Esophagus squamous epithelium (tissue), 5 donors: ENCODE measurements at regions not wholly inside any gene's neighbourhood (a gene's known extent, or its start where the extent isn't known, plus 50 kb on each side); places are given as distances from the start of the nearest gene placed in this dataset.

Source experiments
- DNase-seq: peaks from one replicate; lab custom pipeline; 2025; lab: John Stamatoyannopoulos, UW
- H3K27ac ChIP-seq, 4 donors: fragments of 200-600 bp; sonication (generic); one replicate each; pipeline ENCODE4 v1.5.1; 2016 to 2019; ENCODE audit warnings: mild to moderate bottlenecking in 1 of 4
- H3K27me3 ChIP-seq, 4 donors: fragments of 200-600 bp; sonication (generic); 1 replicate in 3 of 4; 2 replicates in 1 of 4; pipeline versions ENCODE4 v1.5.1 to v1.6.0; 2017 to 2021; ENCODE audit warnings: antibody characterized with exemption in 1 of 4
- H3K36me3 ChIP-seq, 3 donors: fragments of 200-600 bp; sonication (generic); one replicate each; pipeline ENCODE4 v1.5.1; 2016 to 2019
- H3K4me1 ChIP-seq, 3 donors: fragments of 200-600 bp; sonication (generic); one replicate each; pipeline ENCODE4 v1.5.1; 2017 to 2019
- H3K4me3 ChIP-seq, 4 donors: fragments of 200-600 bp; sonication (generic); 1 replicate in 3 of 4; 2 replicates in 1 of 4; pipeline ENCODE4 v1.5.1; 2016 to 2019; ENCODE audit warnings: mild to moderate bottlenecking in 2 of 4, moderate library complexity in 1 of 4
- H3K9me3 ChIP-seq, 3 donors: fragments of 200-600 bp; sonication (generic); one replicate each; pipeline ENCODE4 v1.5.1; 2016 to 2019
- CTCF ChIP-seq, 6 experiments: fragments of 450-650 bp in 4 of 6; fragments of 200-600 bp in 2 of 6; sonication (generic) in 2 of 6; IDR thresholded peaks; one replicate each; pipeline ENCODE4 v1.5.1; 2016 to 2019; ENCODE audit warnings: antibody characterized with exemption in 6 of 6, mild to moderate bottlenecking in 4 of 6, moderate library complexity in 4 of 6
- POLR2A ChIP-seq, 4 donors: fragments of 450-650 bp; IDR thresholded peaks; one replicate each; pipeline ENCODE4 v1.6.1; 2017; ENCODE audit warnings: antibody characterized with exemption in 4 of 4, mild to moderate bottlenecking in 4 of 4, moderate library complexity in 3 of 4
- WGBS, 2 donors: methylation state at CpG; one replicate each; pipeline ENCODE4 v1.1.5; 2018; 5-methylcytosine and 5-hydroxymethylcytosine counted together
- intact Hi-C: fragments of 100-400 bp; cut with DNase I; formaldehyde crosslinking; loops from one replicate; pipeline ENCODE4 v1.15.0; 2022
- donor health status: DM: yes; HTN: yes; CAD: no.

- 86 to 89% methylated on average over 2 of the region's 2 CpGs for WGBS, 2 donors
- no peak overlapping the region for H3K27ac ChIP-seq
- H3K27me3 ChIP-seq: no peaks in the 10 kb centered on the region
- no peak for DNase-seq
- TF ChIP-seq CTCF (IDR thresholded peaks at IDR 0.05): no peak
- no peak for TF ChIP-seq POLR2A (IDR thresholded peaks at IDR 0.05)
- H3K9me3 ChIP-seq: no peaks in the 10 kb centered on the region
- H3K4me1 ChIP-seq: no peaks in the 10 kb centered on the region
- no peak overlapping the region for H3K4me3 ChIP-seq
- no peaks in the 10 kb centered on the region for H3K36me3 ChIP-seq
- intact Hi-C loops: no loop called here
These were observed 79.0 kb upstream of the ENPEP start for GRCh38 chr4:110396963-110397362.

DNA sequence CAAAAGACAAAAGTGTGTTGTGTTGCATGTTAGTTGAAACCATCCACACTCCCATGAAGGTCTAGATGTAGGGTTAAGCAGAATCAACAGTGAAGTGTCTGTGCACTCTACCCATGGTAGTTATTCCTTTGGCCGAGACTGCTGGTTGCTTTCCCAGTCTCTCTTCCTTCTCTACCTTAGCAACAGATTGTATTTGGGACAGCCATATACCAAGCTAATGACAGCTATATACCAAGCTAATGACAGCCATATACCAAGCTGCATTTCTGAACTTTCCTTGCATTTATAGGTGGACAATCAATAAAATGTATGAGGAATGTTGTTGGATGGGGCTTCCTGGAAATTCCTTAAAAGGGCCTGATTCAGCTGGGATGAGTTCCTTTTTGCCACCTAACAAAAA, 80.5 kb upstream of the ENPEP start:
- no peak for TF ChIP-seq POLR2A (IDR thresholded peaks at IDR 0.05)
- TF ChIP-seq CTCF (IDR thresholded peaks at IDR 0.05): no peak
- Histone ChIP-seq H3K36me3 (no peaks in the 10 kb centered on the region), H3K4me3 (no peak overlapping the region), H3K27ac (no peak overlapping the region), H3K27me3 (no peaks in the 10 kb centered on the region), H3K9me3 (no peaks in the 10 kb centered on the region), H3K4me1 (no peaks in the 10 kb centered on the region)
- DNase-seq: no peak
- WGBS, 2 donors: 80 to 83% methylated on average over 1 of the region's 1 CpG
- intact Hi-C loops: no loop called here

DNA sequence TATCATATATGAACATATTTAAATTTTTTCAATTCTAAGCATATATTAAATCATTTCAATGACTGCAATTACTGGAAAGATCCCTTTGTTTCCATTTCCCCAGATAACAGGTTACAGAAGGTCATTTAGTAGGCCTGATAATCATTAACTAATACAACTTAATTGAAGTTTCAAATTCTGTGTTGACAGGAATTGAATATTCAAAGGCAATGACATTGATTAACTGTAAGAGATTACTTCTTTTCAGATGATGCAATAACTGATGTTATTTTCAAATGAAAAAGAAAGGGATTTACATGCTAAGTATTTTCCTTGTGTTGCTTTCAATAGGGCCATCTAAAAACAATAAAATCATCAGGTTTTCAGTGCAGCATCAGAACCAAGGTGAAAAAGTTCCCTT, 81.1 kb upstream of the ENPEP start:
- no peaks in the 10 kb centered on the region for H3K9me3 ChIP-seq
- H3K27ac ChIP-seq: no peak overlapping the region
- no peak for DNase-seq
- H3K4me1 ChIP-seq: no peaks in the 10 kb centered on the region
- H3K36me3 ChIP-seq: no peaks in the 10 kb centered on the region
- TF ChIP-seq CTCF (IDR thresholded peaks at IDR 0.05) (no peak), POLR2A (IDR thresholded peaks at IDR 0.05) (no peak)
- H3K27me3 ChIP-seq: no peaks in the 10 kb centered on the region
- intact Hi-C loops: no loop called here
- no peak overlapping the region for H3K4me3 ChIP-seq

DNA sequence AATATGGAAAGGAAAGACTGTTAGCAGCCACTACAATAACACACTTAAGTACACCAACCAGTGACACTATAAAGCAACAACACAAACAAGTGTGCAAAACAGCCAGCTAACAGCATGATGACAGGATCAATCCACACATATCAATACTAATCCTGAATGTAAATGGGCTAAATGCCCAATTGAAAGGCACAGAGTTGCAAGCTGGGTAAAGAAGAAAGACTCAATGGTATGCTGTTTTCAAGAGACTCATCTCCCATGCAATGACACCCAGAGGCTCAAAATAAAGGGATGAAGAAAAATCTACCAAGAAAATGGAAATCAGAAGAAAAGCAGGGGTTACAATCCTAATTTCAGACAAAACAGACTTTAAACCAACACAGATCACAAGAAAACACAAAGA, 94.2 kb upstream of the ENPEP start:
- Histone ChIP-seq H3K4me1 (no peaks in the 10 kb centered on the region), H3K27me3 (no peaks in the 10 kb centered on the region), H3K27ac (no peak overlapping the region), H3K36me3 (no peaks in the 10 kb centered on the region), H3K9me3 (peaks cover 0 to 14% (median 0%) of the 10 kb centered on the region in 3 donors), H3K4me3 (no peak overlapping the region)
- TF ChIP-seq POLR2A (IDR thresholded peaks at IDR 0.05) (no peak), CTCF (IDR thresholded peaks at IDR 0.05) (no peak)
- DNase-seq: no peak
- intact Hi-C loops: no loop called here

DNA sequence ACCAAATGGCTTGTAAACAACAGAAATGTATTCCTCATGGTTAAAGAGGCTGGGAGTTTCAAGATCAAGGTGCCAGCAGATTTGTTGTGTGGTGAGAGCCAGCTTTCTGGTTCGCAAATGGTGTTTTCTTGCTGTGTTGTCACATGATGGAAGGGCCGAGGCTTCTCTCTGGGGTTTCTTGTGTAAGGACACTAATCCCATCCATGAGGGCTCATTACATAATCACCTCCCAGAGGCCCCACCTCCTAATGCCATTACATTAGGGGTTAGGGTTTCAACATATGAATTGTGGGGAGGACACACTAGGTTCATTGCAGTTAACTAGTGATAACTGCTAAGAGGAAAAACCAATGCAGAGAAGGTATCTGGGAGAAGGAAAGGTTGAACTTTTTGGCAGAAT, 103.5 kb upstream of the ENPEP start:
- Histone ChIP-seq H3K4me1 (no peaks in the 10 kb centered on the region), H3K9me3 (no peaks in the 10 kb centered on the region), H3K27me3 (no peaks in the 10 kb centered on the region), H3K27ac (no peak overlapping the region), H3K4me3 (no peak overlapping the region), H3K36me3 (no peaks in the 10 kb centered on the region)
- TF ChIP-seq CTCF (IDR thresholded peaks at IDR 0.05) (no peak), POLR2A (IDR thresholded peaks at IDR 0.05) (no peak)
- 53 to 83% methylated on average over 2 of the region's 2 CpGs for WGBS, 2 donors
- intact Hi-C loops: no loop called here
- DNase-seq: no peak
